COLO668 (cell line): ENCODE measurements at regions not wholly inside any gene's neighbourhood (a gene's known extent, or its start where the extent isn't known, plus 50 kb on each side); places are given as distances from the start of the nearest gene placed in this dataset.
"Not testable (repeated sequence)": the region's sequence is repeated elsewhere in the genome, so short reads cannot be mapped to it uniquely, and the experiment has no call there.

Experiments used
- DNase-seq: peaks from one replicate; lab custom pipeline; 2025; ENCODE audit not compliant: unreplicated experiment; lab: John Stamatoyannopoulos, UW

DNA sequence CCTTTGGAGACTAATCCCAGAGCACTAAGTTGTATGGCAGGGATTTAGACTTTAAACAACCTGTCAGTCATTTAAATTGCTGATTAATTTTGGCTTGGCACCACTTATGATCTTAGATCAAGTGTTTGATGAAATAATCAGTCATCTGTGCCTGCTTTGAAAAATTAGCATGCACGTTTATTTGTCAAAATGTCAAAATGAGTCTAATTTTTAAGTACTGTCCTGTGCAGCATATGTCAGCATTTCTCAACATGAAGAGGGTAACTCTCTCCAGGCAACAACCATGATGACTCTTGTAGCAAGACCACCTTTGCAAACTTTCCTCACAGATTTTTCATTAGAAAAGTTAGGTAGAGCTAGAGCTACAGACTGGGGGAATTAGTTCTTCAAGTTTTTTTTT lies 155.7 kb upstream of the GJE1 start:
- no peak for DNase-seq

DNA sequence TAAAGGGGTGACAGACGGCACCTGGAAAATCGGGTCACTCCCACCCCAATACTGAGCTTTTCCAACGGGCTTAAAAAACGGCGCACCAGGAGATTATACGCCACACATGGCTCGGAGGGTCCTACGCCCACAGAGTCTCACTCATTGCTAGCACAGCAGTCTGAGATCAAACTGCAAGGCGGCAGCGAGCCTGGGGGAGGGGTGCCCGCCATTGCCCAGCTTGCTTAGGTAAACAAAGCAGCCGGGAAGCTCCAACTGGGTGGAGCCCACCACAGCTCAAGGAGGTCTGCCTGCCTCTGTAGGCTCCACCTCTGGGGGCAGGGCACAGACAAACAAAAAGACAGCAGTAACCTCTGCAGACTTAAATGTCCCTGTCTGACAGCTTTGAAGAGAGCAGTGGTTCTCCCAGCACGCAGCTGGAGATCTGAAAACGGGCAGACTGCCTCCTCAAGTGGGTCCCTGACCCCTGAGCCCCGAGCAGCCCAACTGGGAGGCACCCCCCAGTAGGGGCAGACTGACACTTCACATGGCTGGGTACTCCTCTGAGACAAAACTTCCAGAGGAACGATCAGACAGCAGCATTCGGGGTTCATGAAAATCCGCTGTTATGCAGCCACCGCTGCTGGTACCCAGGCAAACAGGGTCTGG lies 162.8 kb upstream of the GJE1 start:
- DNase-seq = not testable (repeated sequence)

DNA sequence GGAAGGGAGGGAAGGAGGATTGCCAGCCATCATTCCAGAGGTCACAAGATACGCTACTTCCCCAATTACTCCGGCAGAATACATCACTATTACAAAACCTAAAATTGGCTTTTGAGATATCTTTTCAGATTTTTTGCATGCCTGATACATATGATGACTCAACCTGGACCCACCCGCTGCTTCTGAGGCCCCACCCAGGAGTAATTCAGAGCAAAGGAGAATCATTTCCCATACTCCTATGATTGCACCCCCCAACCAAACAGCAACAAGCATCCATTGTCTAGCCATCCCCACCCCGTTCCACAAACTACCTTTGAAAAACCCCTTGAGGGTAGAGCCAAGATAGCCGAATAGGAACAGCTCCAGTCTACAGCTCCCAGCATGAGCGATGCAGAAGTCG lies 163.5 kb upstream of the GJE1 start:
- no peak for DNase-seq

DNA sequence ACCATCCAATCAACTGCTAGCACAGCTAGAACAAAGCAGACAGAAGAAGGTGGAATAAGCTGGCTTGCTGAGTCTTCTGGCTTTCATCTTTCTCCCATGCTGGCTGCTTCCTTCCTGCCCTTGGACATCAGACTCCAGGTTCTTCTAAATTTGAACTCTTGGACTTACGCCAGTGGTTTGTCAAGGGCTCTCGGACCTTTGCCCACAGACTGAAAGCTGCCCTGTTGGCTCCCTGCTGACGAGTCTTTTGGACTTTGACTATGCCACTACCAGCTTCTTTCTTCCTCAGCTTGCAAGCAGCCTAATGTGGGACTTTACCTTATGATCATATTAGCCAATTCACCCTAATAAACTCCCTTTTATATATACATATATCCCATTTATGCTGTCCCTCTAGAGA lies 164.1 kb upstream of the GJE1 start:
- DNase-seq = no peak

DNA sequence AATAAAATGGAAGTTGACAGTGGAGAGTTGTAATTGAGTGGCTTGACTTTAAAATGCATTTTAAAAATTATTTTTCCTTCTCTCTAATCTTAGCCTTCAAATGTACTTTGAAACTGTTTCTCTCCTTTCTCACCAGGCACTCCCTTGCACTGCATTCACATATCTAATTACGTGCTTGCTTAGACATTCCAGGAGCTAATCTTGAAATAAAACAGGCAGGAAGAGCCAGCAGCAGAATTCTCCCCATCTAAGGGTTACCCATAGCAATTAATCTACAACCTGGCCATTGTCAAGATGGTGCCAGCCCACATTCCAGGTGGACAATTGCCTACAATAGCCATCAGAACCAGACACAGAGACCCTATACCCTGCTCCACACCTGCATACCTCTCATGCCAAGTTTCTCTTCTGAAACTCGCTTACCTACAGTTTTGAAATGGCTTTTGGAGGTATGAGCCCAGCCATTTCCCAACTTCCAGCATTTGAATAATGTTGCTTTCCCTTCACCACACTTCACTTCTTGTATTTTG lies 167.6 kb upstream of the GJE1 start:
- no peak for DNase-seq

DNA sequence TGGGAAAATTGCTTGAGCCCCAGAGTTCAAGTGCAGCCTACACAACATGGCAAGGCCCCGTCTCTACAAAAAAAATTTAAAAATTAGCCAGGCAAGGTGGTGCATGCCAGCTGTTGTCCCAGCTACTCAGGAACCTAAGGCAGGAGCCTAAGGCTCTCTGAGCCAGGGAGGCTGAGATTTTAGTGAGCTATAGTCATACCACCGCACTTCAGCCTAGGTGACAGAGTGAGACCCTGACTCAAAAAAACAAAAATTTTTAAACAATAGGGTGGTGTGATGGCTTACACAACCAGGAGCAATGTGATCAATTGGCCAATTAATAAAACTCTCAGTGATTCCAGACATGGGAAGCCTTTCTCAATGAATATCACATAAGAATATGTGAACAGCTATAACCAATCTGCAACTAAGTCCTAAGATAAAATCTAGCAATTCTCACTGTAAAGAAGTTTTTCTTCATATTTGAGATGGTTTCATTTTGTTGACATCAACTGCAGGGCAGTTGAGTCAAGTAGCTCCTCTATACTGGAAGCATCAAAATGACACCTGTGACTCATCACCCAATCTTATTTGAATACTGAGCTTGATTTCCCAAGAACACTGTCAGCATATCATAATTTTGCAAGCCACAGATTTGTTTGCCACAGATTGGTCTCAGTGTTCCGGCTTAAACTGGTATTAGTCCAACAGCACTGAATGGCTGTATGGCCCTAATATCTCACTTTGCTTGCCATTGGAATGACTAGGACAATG lies 169.0 kb upstream of the GJE1 start:
- no peak for DNase-seq

DNA sequence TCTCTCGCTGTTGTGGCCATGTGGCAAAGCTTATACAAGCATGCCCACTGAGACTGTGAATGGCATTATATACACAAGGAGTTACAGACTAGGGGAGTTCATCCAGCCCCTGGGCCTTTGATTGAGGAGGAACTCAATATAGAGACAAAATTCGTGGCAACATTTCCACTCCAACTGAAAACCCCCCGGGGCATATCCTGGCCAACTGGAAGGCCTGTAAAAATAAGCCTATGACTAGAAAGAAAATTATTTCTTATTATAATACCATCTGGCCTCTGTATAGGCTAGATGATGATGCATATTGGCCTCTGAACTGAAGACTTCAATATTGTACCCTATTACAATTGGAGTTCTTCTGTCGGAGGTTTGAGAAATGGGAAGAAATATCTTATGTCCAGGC lies 175.5 kb upstream of the GJE1 start:
- DNase-seq = no peak

DNA sequence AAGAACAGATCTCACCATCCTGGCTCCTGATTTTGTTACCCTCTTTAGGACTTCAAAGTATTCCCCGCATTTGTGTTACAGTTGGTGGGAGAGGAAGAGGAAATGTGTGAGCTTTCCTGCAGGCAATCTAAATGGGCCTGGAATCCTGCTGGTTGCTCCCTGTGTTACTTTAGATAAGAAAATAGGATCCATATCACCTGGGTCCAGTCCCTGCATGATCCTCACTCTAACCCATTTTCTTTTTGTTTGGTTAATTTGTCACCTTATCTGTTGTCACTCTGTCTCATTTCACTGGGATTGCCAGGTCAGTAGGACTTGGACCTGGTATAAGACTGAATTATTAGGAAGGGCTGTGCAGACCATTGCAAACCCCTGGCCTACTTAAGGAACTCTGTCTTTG lies 175.9 kb upstream of the GJE1 start:
- DNase-seq = no peak

DNA sequence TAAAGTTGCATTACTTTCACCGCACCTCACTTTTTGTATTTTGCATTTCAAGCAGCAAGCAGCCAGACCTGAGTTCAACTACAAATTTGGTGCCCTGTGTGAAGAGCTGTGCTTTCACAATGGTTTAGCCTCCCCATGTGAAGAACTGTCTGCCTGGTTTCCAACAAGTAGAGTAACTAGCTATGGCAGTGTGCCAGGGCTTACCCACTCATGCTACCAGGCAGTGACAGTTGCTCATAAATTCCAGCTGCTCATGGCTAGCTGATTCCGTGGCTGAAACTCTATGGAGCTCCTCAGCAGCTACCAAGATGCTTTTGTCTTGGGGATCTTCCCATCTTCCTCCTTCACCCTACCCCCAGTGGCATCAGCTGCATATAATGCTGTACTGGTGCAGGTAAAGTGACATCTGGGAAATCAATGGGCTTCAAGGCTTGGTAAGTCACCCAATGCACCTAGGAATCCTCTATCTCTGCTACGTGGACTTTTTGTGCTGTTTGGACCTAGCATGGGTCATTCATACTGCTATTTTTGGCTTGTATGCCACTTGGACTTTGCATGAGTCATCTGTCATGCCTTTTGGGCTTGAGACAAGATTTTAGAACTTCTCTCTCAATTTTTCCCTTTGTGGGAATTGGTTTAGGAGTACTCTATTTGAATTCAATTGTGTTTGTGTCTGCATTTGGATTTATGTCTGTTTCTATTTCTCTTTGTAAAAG lies 176.5 kb upstream of the GJE1 start:
- no peak for DNase-seq

DNA sequence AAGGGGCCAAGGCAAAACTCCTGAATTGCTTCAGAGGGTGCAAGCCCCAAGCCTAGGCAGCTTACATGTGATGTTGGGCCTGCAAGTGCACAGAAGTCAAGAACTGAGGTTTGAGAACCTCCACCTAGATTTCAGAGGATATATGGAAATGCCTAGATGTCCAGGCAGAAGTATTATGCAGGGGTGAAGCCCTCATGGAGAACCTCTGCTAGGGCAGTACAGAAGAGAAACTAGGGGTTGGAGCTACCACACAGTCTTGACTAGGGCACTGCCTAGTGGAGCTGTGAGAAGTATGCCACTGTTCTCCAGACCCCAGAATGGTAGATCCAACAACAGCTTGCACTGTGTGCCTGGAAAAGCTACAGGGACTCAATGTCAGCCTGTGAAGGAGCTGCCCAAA lies 179.7 kb upstream of the GJE1 start:
- DNase-seq = no peak

DNA sequence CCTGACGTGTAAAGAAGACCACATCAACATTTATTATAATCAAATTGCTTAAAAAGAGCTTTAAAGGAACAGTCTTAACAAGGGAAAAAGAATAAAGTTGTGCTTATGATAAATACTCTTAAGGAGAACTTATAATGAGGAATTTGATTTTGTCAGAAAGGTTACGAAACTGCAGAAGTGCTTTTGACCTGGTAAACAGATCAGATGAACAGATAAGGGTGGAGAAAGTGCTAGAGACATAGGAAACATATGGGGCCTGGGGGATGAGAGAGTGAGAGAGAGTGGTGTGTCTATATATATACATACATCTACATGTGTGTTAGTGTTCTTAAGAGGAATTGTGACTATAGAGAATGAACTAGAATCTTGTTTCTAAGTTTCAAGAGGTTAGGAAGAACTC lies 186.2 kb upstream of the GJE1 start:
- no peak for DNase-seq

DNA sequence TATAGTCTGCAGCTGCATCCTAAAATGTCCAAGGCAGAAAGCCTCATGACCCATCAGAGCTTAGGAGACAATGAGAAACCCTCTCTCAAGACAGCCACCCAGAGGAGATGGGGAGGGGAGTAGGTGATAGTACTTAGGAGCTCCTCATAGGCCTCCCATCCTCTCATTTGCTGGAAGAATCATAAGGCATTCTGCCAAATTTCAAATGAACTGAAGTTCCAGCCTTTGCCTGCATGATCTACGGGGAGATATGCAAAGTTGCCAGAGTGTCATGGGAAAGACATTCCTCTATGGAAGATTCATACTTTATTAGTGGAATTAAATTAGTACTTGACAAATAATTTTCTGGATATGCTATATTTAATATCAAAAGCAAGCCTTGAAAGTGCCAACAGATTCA lies 194.1 kb upstream of the GJE1 start:
- DNase-seq = no peak

DNA sequence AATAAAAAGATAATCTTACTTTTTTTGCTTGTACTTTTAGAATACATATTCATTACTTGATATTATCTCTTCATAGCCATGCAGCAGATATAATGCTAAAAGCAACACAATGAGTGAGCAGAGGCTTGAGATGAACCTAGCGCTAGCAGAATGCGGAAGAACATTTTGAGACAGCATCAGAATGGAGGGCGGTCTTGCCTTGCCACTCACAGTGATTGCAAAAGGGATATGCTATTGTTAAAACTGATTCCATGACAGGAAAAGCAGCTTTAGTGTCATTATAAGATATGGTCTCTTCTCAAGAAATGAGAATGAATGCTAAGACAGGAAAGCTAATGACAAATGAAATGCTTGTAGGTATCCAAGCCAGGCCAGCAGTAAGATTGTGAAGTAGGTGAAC lies 200.0 kb upstream of the GJE1 start:
- DNase-seq = no peak

DNA sequence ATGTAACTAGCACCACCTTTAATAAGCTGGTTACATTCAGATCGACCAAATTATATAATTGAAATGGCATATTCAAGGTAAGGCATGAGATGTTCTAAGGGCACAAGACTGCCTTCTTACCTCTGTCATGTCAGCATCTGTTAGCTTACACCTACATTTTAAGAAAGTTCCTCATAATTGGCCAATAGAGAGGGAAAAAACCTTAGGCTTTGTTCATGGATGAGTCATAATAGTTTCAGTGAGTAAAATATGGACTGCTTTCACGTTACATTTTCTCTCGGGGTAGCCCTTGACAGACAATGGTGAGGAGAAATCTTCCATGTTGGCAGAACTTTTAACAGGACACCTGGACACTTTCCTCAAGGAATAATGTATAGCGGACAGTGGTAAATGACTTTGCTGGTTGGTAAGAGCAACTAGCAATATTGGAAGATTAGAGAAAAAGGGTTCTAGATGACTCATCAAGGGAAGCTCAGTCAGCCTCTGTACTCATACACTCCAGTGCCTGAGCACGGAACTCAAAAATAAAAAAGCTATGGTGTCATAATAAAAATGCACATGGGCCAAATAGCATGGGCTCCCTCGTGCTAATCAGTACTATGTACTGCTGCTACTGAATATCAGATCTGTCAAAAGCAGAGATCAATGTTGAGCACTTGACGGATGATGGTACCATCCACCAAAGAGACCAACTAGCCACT lies 206.4 kb upstream of the GJE1 start:
- DNase-seq = not testable (repeated sequence)

DNA sequence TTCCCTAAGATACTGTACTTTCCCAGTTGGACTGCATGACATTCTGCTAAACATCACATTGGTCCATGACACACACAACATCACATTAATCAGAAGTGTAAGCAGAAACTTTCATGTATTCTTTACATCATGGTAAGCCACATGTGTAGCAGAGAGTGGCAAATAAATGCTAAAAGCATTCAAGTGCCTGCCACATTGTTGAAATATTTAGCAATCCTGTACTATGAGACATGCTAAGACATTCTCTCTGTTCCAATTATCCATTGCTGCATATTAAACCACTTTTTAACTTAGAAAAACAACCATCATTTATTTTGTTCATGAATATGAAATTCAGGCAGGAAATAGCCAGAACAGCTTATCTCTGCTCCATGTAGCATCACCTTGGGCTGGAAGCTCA lies 207.7 kb upstream of the GJE1 start:
- DNase-seq = no peak

DNA sequence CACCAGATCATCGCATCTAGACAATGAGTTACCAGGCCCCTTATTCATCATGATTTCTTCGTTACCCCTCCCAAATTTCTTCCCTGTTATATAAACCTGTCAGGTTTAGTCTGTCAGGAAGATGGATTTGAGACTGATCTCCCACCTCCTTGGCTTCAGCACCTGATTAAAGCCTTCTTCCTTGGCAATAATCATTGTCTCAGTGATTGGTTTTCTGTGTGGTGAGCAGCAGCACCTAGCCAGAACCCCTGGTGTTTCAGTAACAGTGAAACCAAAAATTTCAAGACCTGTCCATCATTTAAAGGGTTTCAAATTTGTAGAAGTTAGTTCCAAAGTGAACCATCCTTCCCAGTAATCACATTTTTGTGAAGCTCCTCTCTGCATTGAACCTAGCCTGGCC lies 209.8 kb upstream of the GJE1 start:
- no peak for DNase-seq

DNA sequence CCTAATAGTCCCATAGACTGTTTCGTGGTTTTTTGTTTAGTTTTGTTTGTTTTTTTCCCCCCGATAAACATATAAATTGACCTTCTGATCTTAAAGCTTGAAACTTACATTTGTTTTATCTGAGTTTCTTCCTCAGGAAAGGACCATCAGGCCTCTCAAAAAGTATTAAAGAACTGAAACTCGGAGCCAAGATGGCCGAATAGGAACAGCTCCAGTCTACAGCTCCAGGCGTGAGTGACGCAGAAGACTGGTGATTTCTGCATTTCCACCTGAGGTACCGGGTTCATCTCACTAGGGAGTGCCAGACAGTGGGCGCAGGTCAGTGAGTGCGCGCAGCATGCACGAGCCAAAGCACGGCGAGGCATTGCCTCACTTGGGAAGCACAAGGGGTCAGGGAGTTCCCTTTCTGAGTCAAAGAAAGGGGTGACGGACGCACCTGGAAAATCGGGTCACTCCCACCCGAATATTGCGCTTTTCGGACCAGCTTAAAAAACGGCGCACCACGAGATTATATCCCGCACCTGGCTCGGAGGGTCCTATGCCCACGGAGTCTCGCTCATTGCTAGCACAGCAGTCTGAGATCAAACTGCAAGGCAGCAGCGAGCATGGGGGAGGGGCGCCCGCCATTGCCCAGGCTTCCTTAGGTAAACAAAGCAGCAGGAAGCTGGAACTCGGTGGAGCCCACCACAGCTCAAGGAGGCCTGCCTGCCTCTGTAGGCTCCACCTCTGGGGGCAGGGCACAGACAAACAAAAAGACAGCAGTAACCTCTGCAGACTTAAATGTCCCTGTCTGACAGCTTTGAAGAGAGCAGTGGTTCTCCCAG lies 215.8 kb upstream of the GJE1 start:
- DNase-seq = not testable (repeated sequence)

DNA sequence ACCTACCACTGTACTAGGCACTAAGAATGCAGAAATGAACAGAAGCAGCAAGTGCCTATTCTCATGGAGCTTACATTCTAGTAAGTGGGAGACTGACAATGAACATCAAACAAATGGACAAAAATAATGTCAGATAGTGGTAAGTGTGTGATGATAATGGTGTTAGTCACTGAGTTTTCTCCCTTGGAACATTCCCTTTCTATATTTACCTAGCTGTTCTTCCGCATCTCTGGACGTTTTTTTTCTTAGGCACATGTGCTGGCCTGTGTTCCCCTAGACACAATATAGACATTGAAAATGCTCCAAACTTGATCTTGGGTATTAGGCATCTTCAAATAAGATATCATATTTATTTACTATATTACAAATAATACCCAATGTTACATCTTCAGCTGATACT lies 218.1 kb upstream of the GJE1 start:
- DNase-seq = no peak

DNA sequence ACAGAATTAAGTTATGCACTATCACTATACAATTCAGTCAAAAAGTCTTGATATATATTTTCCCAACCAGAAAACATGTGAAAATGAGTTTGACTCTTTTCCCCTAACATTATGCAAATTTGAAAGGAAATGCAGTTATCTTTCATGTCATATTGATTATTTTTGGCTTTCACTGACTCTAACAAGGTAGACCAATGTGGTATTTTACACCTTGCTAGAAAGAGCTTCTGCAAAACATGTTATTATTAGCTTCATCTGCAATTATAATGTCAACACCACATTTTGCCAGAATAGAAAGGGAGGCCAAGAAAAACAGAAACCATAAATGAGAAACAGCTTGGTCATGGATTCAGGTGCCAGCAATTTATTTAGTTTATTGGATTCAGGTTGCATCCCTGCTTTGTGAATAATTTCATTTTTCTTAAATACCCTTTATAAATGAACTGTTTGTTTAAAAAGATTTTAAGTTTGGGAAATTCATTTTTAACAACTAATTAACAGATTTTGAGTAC lies 226.1 kb upstream of the GJE1 start:
- DNase-seq = no peak

DNA sequence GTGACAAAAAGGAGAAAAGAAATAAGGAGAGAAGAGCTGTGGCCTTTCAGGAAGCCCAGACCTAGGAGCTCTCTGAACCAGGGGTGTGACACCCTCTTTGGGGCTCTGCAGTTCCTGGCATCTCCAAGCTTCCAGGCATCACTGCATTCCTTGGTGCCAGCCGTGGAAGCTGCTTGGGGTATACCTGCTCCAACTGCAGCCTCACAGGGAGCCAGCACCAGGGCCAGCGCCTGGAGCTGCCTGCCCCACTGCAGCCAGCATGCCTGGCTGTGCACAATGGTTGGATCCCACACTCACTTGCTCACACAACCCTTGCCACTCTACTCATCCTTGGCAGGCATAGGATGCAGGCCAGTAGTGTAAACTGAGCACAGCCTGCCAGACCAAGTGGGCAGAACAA lies 242.1 kb upstream of the GJE1 start:
- no peak for DNase-seq
